ENCODE measurements at regions not wholly inside any gene's neighbourhood (a gene's known extent, or its start where the extent isn't known, plus 50 kb on each side); places are given as distances from the start of the nearest gene placed in this dataset.
A peak's percentile ranks its signal among the peaks of the same experiment; 100 is the strongest.

DNA sequence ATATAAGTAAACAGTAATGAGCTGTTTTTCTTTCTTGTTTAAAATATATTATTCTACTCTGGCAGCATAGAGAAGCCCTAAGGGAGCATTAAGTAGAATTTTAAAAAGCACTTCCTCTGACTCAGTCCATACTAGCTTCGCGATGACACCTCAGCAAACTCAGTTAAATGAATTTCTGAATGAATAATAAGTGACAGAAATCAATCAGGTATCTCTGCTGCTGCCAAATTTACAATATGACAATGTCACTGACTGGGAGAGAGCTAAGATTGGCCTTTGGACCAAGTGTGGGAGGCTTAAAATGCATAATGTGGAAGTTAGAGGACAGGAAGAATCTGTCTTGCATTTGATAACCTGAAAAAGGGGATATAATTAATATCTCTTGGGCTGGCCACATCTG, 296.1 kb downstream of the HHIPL2 start:
- H3K9me3 Mint-ChIP-seq, result peaks cover 0 to 15% (median 4%) of the 10 kb centered on the region in 11 donors
- Histone ChIP-seq H3K9me3 (ENCODE audit: control insufficient read depth in 2 of 3, low read length in 3 of 3) (peaks cover 0 to 6% (median 0%) of the 10 kb centered on the region in 3 experiments), H3K36me3 (ENCODE audit: control insufficient read depth in 2 of 3, insufficient read depth in 3 of 3, low read length in 3 of 3) (no peaks in the 10 kb centered on the region), H3K27ac (ENCODE audit: low read depth, low read length) (no peak overlapping the region), H3K4me3 (ENCODE audit: low read length) (no peak overlapping the region), H3K4me1 (ENCODE audit: control insufficient read depth in 2 of 2, insufficient read depth in 2 of 2, low read length in 2 of 2) (no peaks in the 10 kb centered on the region), H3K27me3 (ENCODE audit: control insufficient read depth in 2 of 2, insufficient read depth in 2 of 2, low read length in 2 of 2) (no peaks in the 10 kb centered on the region)
- ATAC-seq (no peak), DNase-seq (no peak)
- no peak overlapping the region for H3K27ac Mint-ChIP-seq
- intact Hi-C loops (cut with micrococcal nuclease), result no loop called here
- peaks cover 0 to 9% (median 0%) of the 10 kb centered on the region in 5 donors for H3K36me3 Mint-ChIP-seq
- ChIA-PET POLR2A (no interaction called here), CTCF (no interaction called here)
- H3K27me3 Mint-ChIP-seq, result peaks cover 0 to 3% (median 0%) of the 10 kb centered on the region in 5 donors
- H3K4me1 Mint-ChIP-seq, result peaks cover 0 to 15% (median 8%) of the 10 kb centered on the region in 7 donors
- no peak overlapping the region for H3K4me3 Mint-ChIP-seq

GRCh38 chr1:222250376-222250775, 297.5 kb downstream of the HHIPL2 start:
- POLR2A ChIA-PET, result no interaction called here
- Histone ChIP-seq H3K9me3 (ENCODE audit: control insufficient read depth in 2 of 3, low read length in 3 of 3) (peaks cover 0 to 6% (median 0%) of the 10 kb centered on the region in 3 experiments), H3K27ac (ENCODE audit: low read depth, low read length) (no peak overlapping the region), H3K36me3 (ENCODE audit: control insufficient read depth in 2 of 3, insufficient read depth in 3 of 3, low read length in 3 of 3) (no peaks in the 10 kb centered on the region), H3K27me3 (ENCODE audit: control insufficient read depth in 2 of 2, insufficient read depth in 2 of 2, low read length in 2 of 2) (no peaks in the 10 kb centered on the region), H3K4me1 (ENCODE audit: control insufficient read depth in 2 of 2, insufficient read depth in 2 of 2, low read length in 2 of 2) (no peaks in the 10 kb centered on the region), H3K4me3 (ENCODE audit: low read length) (no peak overlapping the region)
- Mint-ChIP-seq H3K4me3 (no peak overlapping the region), H3K36me3 (peaks cover 0 to 4% (median 0%) of the 10 kb centered on the region in 5 donors), H3K27me3 (peaks cover 0 to 3% (median 0%) of the 10 kb centered on the region in 5 donors), H3K9me3 (peaks cover 0 to 15% (median 4%) of the 10 kb centered on the region in 11 donors), H3K4me1 (peaks cover 0 to 15% (median 7%) of the 10 kb centered on the region in 7 donors), H3K27ac (no peak overlapping the region)
- ATAC-seq (no peak), DNase-seq (no peak)
- CTCF ChIA-PET, result interaction anchor here (0.6 kb wide), 1 partner anchor 343 kb away, joined by 3 read pairs; no protein-coding TSS in a partner anchor
- intact Hi-C loops (cut with micrococcal nuclease), result no loop called here

DNA sequence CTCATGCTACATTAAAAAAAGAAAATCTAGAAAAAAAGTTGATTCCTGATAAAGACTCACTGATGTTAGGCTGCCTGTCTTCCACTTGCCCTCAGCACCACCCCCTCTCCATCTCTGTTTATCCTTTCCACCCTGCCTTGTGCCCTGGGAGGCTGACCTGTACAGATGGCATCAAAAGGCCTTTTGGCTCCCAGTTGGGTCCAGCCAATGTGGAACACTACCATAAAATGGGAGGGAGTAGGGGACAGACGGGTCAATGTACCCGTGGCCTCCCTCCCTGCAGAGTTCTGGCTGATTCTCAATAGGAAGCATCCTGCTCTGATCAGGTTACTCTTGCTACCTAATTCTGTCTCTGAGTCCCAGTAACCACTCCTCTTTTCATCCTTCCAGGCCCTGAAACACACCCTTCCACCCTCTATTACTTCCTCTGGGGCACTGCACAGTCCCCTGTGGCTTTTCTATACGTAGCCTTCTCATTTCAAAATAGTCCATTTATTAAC, 300.0 kb downstream of the HHIPL2 start:
- POLR2A ChIA-PET, result no interaction called here

DNA sequence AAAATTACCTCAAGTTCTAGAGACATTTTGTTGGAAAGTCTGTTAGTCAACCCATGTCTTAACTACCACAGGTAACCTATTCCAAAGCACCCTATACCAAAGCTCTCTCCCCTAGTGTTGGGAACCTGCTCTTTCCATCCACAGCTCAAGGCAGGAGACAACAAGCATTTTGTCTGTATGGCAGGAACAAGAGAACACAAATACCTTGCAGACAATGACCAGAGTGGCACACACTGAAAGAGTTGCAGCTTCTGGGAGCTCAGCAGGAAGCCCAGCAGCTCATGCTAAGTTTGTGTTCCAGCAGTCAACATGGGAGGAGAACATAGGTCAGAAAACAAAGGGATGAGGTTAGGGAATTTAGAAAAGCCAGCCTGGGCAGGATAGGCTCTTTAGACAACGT, 300.8 kb downstream of the HHIPL2 start:
- no peaks in the 10 kb centered on the region for H3K27me3 Mint-ChIP-seq
- no peak overlapping the region for H3K4me3 ChIP-seq (ENCODE audit: low read length)
- peaks cover 0 to 15% (median 7%) of the 10 kb centered on the region in 7 donors for H3K4me1 Mint-ChIP-seq
- H3K9me3 Mint-ChIP-seq, result peaks cover 0 to 9% (median 2%) of the 10 kb centered on the region in 11 donors
- H3K4me1 ChIP-seq (ENCODE audit: control insufficient read depth in 2 of 2, insufficient read depth in 2 of 2, low read length in 2 of 2), result no peaks in the 10 kb centered on the region
- H3K36me3 Mint-ChIP-seq, result peaks cover 0 to 3% (median 0%) of the 10 kb centered on the region in 5 donors
- ATAC-seq (no peak), DNase-seq (no peak)
- no peaks in the 10 kb centered on the region for H3K27me3 ChIP-seq (ENCODE audit: control insufficient read depth in 2 of 2, insufficient read depth in 2 of 2, low read length in 2 of 2)
- H3K9me3 ChIP-seq (ENCODE audit: control insufficient read depth in 2 of 3, low read length in 3 of 3), result no peaks in the 10 kb centered on the region
- ChIA-PET CTCF (no interaction called here), POLR2A (no interaction called here)
- H3K27ac ChIP-seq (ENCODE audit: low read depth, low read length), result no peak overlapping the region
- H3K4me3 Mint-ChIP-seq, result no peak overlapping the region
- peak overlapping the region in 1 of 9 donors; percentile 8 for H3K27ac Mint-ChIP-seq
- no peaks in the 10 kb centered on the region for H3K36me3 ChIP-seq (ENCODE audit: control insufficient read depth in 2 of 3, insufficient read depth in 3 of 3, low read length in 3 of 3)
- intact Hi-C loops (cut with micrococcal nuclease), result no loop called here

More for the DNA sequence above, 300.0 kb downstream of the HHIPL2 start:
- H3K36me3 ChIP-seq (ENCODE audit: control insufficient read depth in 2 of 3, insufficient read depth in 3 of 3, low read length in 3 of 3), result no peaks in the 10 kb centered on the region
- Mint-ChIP-seq H3K9me3 (peaks cover 0 to 12% (median 4%) of the 10 kb centered on the region in 11 donors), H3K4me1 (peaks cover 0 to 15% (median 7%) of the 10 kb centered on the region in 7 donors), H3K4me3 (no peak overlapping the region), H3K36me3 (peaks cover 0 to 4% (median 0%) of the 10 kb centered on the region in 5 donors), H3K27ac (peak overlapping the region in 1 of 9 donors; percentile 18), H3K27me3 (no peaks in the 10 kb centered on the region)
- no peaks in the 10 kb centered on the region for H3K4me1 ChIP-seq (ENCODE audit: control insufficient read depth in 2 of 2, insufficient read depth in 2 of 2, low read length in 2 of 2)
- no peaks in the 10 kb centered on the region for H3K9me3 ChIP-seq (ENCODE audit: control insufficient read depth in 2 of 3, low read length in 3 of 3)
- ATAC-seq (no peak), DNase-seq (no peak)
- H3K27ac ChIP-seq (ENCODE audit: low read depth, low read length), result no peak overlapping the region
- no peaks in the 10 kb centered on the region for H3K27me3 ChIP-seq (ENCODE audit: control insufficient read depth in 2 of 2, insufficient read depth in 2 of 2, low read length in 2 of 2)
- CTCF ChIA-PET, result no interaction called here
- no peak overlapping the region for H3K4me3 ChIP-seq (ENCODE audit: low read length)
- intact Hi-C loops (cut with micrococcal nuclease), result no loop called here

GRCh38 chr1:222243902-222244301, 304.0 kb downstream of the HHIPL2 start:
- Mint-ChIP-seq H3K27ac (no peak overlapping the region), H3K4me3 (no peak overlapping the region), H3K36me3 (no peaks in the 10 kb centered on the region), H3K4me1 (peaks cover 0 to 15% (median 7%) of the 10 kb centered on the region in 7 donors), H3K9me3 (peaks cover 0 to 2% (median 0%) of the 10 kb centered on the region in 11 donors), H3K27me3 (no peaks in the 10 kb centered on the region)
- DNase-seq (no peak), ATAC-seq (no peak)
- Histone ChIP-seq H3K27ac (ENCODE audit: low read depth, low read length) (no peak overlapping the region), H3K9me3 (ENCODE audit: control insufficient read depth in 2 of 3, low read length in 3 of 3) (no peaks in the 10 kb centered on the region), H3K27me3 (ENCODE audit: control insufficient read depth in 2 of 2, insufficient read depth in 2 of 2, low read length in 2 of 2) (no peaks in the 10 kb centered on the region), H3K4me3 (ENCODE audit: low read length) (no peak overlapping the region), H3K4me1 (ENCODE audit: control insufficient read depth in 2 of 2, insufficient read depth in 2 of 2, low read length in 2 of 2) (no peaks in the 10 kb centered on the region), H3K36me3 (ENCODE audit: control insufficient read depth in 2 of 3, insufficient read depth in 3 of 3, low read length in 3 of 3) (no peaks in the 10 kb centered on the region)
- ChIA-PET CTCF (no interaction called here), POLR2A (no interaction called here)
- intact Hi-C loops (cut with micrococcal nuclease), result no loop called here

DNA sequence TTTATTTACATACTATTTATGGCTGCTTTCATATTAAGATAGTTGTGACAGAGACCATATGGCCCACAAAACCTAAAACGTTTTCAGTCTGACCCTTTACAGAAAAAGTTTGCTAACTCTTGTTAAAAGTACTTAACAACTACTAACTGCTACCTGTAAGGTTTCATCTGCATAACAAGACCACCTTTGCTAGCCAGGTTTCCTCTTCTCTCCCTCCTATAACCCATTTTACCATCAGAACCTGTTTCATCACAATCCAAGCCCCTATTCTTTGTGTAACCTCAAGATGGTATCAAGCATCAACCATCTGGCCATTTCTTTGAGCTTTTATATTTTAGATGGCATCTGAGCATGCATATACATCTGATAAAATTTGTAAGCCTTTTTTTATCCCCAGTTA, 305.4 kb downstream of the HHIPL2 start:
- intact Hi-C loops (cut with micrococcal nuclease), result no loop called here
- Histone ChIP-seq H3K27ac (ENCODE audit: low read depth, low read length) (no peak overlapping the region), H3K9me3 (ENCODE audit: control insufficient read depth in 2 of 3, low read length in 3 of 3) (no peaks in the 10 kb centered on the region), H3K36me3 (ENCODE audit: control insufficient read depth in 2 of 3, insufficient read depth in 3 of 3, low read length in 3 of 3) (no peaks in the 10 kb centered on the region), H3K4me1 (ENCODE audit: control insufficient read depth in 2 of 2, insufficient read depth in 2 of 2, low read length in 2 of 2) (no peaks in the 10 kb centered on the region), H3K27me3 (ENCODE audit: control insufficient read depth in 2 of 2, insufficient read depth in 2 of 2, low read length in 2 of 2) (no peaks in the 10 kb centered on the region), H3K4me3 (ENCODE audit: low read length) (no peak overlapping the region)
- H3K9me3 Mint-ChIP-seq, result no peaks in the 10 kb centered on the region
- POLR2A ChIA-PET, result no interaction called here
- no peaks in the 10 kb centered on the region for H3K36me3 Mint-ChIP-seq
- DNase-seq (no peak), ATAC-seq (no peak)
- H3K27ac Mint-ChIP-seq, result peak overlapping the region in 1 of 9 donors; percentile 1
- no peak overlapping the region for H3K4me3 Mint-ChIP-seq
- peaks cover 0 to 7% (median 3%) of the 10 kb centered on the region in 7 donors for H3K4me1 Mint-ChIP-seq
- H3K27me3 Mint-ChIP-seq, result no peaks in the 10 kb centered on the region
- CTCF ChIA-PET, result no interaction called here

GRCh38 chr1:222241410-222241809, 306.5 kb downstream of the HHIPL2 start:
- DNase-seq, result no peak
- H3K27me3 ChIP-seq (ENCODE audit: control insufficient read depth in 2 of 2, insufficient read depth in 2 of 2, low read length in 2 of 2), result no peaks in the 10 kb centered on the region
- POLR2A ChIA-PET, result no interaction called here
- H3K27ac ChIP-seq (ENCODE audit: low read depth, low read length), result no peak overlapping the region
- H3K9me3 ChIP-seq (ENCODE audit: control insufficient read depth in 2 of 3, low read length in 3 of 3), result no peaks in the 10 kb centered on the region
- no peaks in the 10 kb centered on the region for H3K36me3 ChIP-seq (ENCODE audit: control insufficient read depth in 2 of 3, insufficient read depth in 3 of 3, low read length in 3 of 3)
- CTCF ChIA-PET, result no interaction called here
- intact Hi-C loops (cut with micrococcal nuclease), result no loop called here
- Mint-ChIP-seq H3K27ac (no peak overlapping the region), H3K4me1 (peaks cover 0 to 2% (median 0%) of the 10 kb centered on the region in 7 donors), H3K4me3 (no peak overlapping the region), H3K27me3 (no peaks in the 10 kb centered on the region), H3K9me3 (no peaks in the 10 kb centered on the region), H3K36me3 (no peaks in the 10 kb centered on the region)
- H3K4me3 ChIP-seq (ENCODE audit: low read length), result no peak overlapping the region
- H3K4me1 ChIP-seq (ENCODE audit: control insufficient read depth in 2 of 2, insufficient read depth in 2 of 2, low read length in 2 of 2), result no peaks in the 10 kb centered on the region
- no peak for ATAC-seq

Measured in naive thymus-derived CD4-positive, alpha-beta T cell (primary cell).